OCI-LY1 (cell line): ENCODE measurements at regions not wholly inside any gene's neighbourhood (a gene's known extent, or its start where the extent isn't known, plus 50 kb on each side); places are given as distances from the start of the nearest gene placed in this dataset.

Source experiments
- H2AFZ ChIP-seq: fragments of 200-600 bp; sonication (generic), shearing (Covaris generic); 2 replicates; pipeline ENCODE4 v1.6.0; 2014; ENCODE audit warnings: antibody characterized with exemption, mild to moderate bottlenecking, low read length
- H3F3A ChIP-seq: fragments of 200-600 bp; sonication (generic), shearing (Covaris generic); 2 replicates; pipeline ENCODE4 v1.6.0; 2014; ENCODE audit warnings: mild to moderate bottlenecking, antibody characterized with exemption, low read length, moderate library complexity; ENCODE audit not compliant: insufficient read depth
- H3K27ac ChIP-seq: fragments of 200-600 bp; sonication (generic); 2 replicates; pipeline ENCODE4 v1.5.1; 2014; ENCODE audit warnings: low read length, mixed run types, mild to moderate bottlenecking, low read depth; ENCODE audit not compliant: poor library complexity, severe bottlenecking
- H3K27me3 ChIP-seq: fragments of 200-600 bp; sonication (generic); 2 replicates; pipeline ENCODE4 v1.6.0; 2014; ENCODE audit warnings: antibody characterized with exemption, mild to moderate bottlenecking, low read length, moderate library complexity; ENCODE audit not compliant: insufficient read depth
- H3K36me3 ChIP-seq: fragments of 200-600 bp; sonication (generic); 2 replicates; pipeline ENCODE4 v1.6.1; 2014; ENCODE audit warnings: mild to moderate bottlenecking, antibody characterized with exemption, low read length, moderate library complexity, mixed read lengths; ENCODE audit not compliant: insufficient read depth
- H3K4me1 ChIP-seq: fragments of 200-600 bp; sonication (generic); 2 replicates; pipeline ENCODE4 v1.5.1; 2014; ENCODE audit warnings: mild to moderate bottlenecking, low read length, moderate library complexity; ENCODE audit not compliant: insufficient read depth, severe bottlenecking
- H3K4me2 ChIP-seq: fragments of 200-600 bp; sonication (generic), shearing (Covaris generic); 2 replicates; pipeline ENCODE4 v1.6.1; 2014; ENCODE audit warnings: low read length
- H3K4me3 ChIP-seq: fragments of 200-600 bp; sonication (generic); 2 replicates; pipeline ENCODE4 v1.5.1; 2014; ENCODE audit warnings: low read length, low read depth, mild to moderate bottlenecking, mixed read lengths; ENCODE audit not compliant: poor library complexity, severe bottlenecking
- H3K79me2 ChIP-seq: fragments of 200-600 bp; shearing (Covaris generic); 2 replicates; pipeline ENCODE4 v1.6.1; 2016; ENCODE audit warnings: mixed run types, low read length, mixed read lengths; ENCODE audit not compliant: insufficient read depth
- H3K9ac ChIP-seq: fragments of 200-600 bp; sonication (generic), shearing (Covaris generic); 2 replicates; pipeline ENCODE4 v1.6.1; 2014; ENCODE audit warnings: mild to moderate bottlenecking, low read length, mixed read lengths
- H3K9me2 ChIP-seq: fragments of 200-600 bp; sonication (generic), shearing (Covaris generic); 2 replicates; pipeline ENCODE4 v1.6.1; 2014; ENCODE audit warnings: low read depth, mild to moderate bottlenecking, low read length, mixed read lengths
- H3K9me3 ChIP-seq: fragments of 200-600 bp; shearing (Covaris generic); 2 replicates; pipeline ENCODE4 v1.6.1; 2014; ENCODE audit warnings: low read length, mixed read lengths
- H4K20me1 ChIP-seq: fragments of 200-600 bp; sonication (generic), shearing (Covaris generic); 2 replicates; pipeline ENCODE4 v1.6.0; 2016; ENCODE audit warnings: mild to moderate bottlenecking, low read length; ENCODE audit not compliant: insufficient read depth
- EZH2 ChIP-seq: fragments of 200-600 bp; sonication (generic), shearing (Covaris generic); IDR thresholded peaks from 2 replicates; pipeline ENCODE4 v1.8.0; 2017; ENCODE audit warnings: borderline replicate concordance, mixed run types, mild to moderate bottlenecking, antibody characterized with exemption, low read length, moderate library complexity, mixed read lengths
- TF ChIP-seq, protein P1 (sequence below): fragments of 200-600 bp; sonication (generic), shearing (Covaris generic); IDR thresholded peaks from 2 replicates; pipeline ENCODE4 v1.5.1; 2017; ENCODE audit warnings: mild to moderate bottlenecking, antibody characterized with exemption, low read length, moderate library complexity, mixed read lengths

DNA sequence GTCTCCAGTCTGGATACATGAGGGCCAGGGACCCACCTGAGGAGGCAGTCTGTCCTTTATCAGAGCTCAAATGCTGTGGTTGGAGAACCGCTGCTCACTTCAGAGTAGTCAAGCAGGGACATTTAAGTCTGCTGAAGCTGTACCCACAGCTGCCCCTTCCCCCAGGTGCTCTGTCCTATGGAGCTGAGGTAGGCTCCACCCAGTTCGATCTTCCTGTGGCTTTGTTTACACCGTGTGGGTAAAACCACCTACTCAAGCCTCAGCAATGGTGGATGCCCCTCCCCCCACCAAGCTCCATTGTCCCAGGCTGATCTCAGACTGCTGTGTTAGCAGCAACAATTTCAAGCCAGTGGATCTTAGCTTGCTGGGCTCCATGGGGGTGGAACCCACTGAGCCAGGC is 731.4 kb upstream of the HS6ST1 start:
- Histone ChIP-seq H3K9me2 (no peaks in the 10 kb centered on the region), H3K9me3 (no peaks in the 10 kb centered on the region), H3K27me3 (no peaks in the 10 kb centered on the region), H3K36me3 (no peaks in the 10 kb centered on the region), H3K4me1 (no peaks in the 10 kb centered on the region), H3K79me2 (no peaks in the 10 kb centered on the region), H3K9ac (no peak overlapping the region), H3F3A (no peaks in the 10 kb centered on the region), H3K4me3 (no peak overlapping the region), H3K27ac (no peak overlapping the region), H3K4me2 (no peak overlapping the region), H4K20me1 (no peaks in the 10 kb centered on the region), H2AFZ (no peak overlapping the region)
- TF ChIP-seq, protein P1, sequence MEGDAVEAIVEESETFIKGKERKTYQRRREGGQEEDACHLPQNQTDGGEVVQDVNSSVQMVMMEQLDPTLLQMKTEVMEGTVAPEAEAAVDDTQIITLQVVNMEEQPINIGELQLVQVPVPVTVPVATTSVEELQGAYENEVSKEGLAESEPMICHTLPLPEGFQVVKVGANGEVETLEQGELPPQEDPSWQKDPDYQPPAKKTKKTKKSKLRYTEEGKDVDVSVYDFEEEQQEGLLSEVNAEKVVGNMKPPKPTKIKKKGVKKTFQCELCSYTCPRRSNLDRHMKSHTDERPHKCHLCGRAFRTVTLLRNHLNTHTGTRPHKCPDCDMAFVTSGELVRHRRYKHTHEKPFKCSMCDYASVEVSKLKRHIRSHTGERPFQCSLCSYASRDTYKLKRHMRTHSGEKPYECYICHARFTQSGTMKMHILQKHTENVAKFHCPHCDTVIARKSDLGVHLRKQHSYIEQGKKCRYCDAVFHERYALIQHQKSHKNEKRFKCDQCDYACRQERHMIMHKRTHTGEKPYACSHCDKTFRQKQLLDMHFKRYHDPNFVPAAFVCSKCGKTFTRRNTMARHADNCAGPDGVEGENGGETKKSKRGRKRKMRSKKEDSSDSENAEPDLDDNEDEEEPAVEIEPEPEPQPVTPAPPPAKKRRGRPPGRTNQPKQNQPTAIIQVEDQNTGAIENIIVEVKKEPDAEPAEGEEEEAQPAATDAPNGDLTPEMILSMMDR: no peak
- TF ChIP-seq EZH2: no peak

GRCh38 chr2:129055242-129055641 is 736.6 kb upstream of the HS6ST1 start:
- Histone ChIP-seq H3K4me2 (no peak overlapping the region), H3K9me3 (no peaks in the 10 kb centered on the region), H3K36me3 (no peaks in the 10 kb centered on the region), H3K9ac (no peak overlapping the region), H3K27me3 (no peaks in the 10 kb centered on the region), H3K4me1 (no peaks in the 10 kb centered on the region), H3K79me2 (no peaks in the 10 kb centered on the region), H4K20me1 (no peaks in the 10 kb centered on the region), H3K9me2 (no peaks in the 10 kb centered on the region), H2AFZ (no peak overlapping the region), H3K4me3 (no peak overlapping the region), H3K27ac (no peak overlapping the region), H3F3A (no peaks in the 10 kb centered on the region)
- TF ChIP-seq, protein P1: no peak
- no peak for TF ChIP-seq EZH2

GRCh38 chr2:129055824-129056223 is 737.2 kb upstream of the HS6ST1 start:
- no peak overlapping the region for H3K4me2 ChIP-seq

More at GRCh38 chr2:129055824-129056223, 737.2 kb upstream of the HS6ST1 start:
- no peaks in the 10 kb centered on the region for H3K27me3 ChIP-seq
- no peaks in the 10 kb centered on the region for H4K20me1 ChIP-seq
- no peaks in the 10 kb centered on the region for H3K4me1 ChIP-seq
- H3K27ac ChIP-seq: no peak overlapping the region
- no peak overlapping the region for H3K9ac ChIP-seq
- no peak overlapping the region for H3K4me3 ChIP-seq
- H3K79me2 ChIP-seq: no peaks in the 10 kb centered on the region
- H3K9me3 ChIP-seq: no peaks in the 10 kb centered on the region
- H3K9me2 ChIP-seq: no peaks in the 10 kb centered on the region
- no peaks in the 10 kb centered on the region for H3K36me3 ChIP-seq
- H3F3A ChIP-seq: no peaks in the 10 kb centered on the region
- no peak for TF ChIP-seq EZH2
- TF ChIP-seq, protein P1: no peak
- H2AFZ ChIP-seq: no peak overlapping the region
